ENCODE measurements at regions not wholly inside any gene's neighbourhood (a gene's known extent, or its start where the extent isn't known, plus 50 kb on each side); places are given as distances from the start of the nearest gene placed in this dataset.
A peak's percentile ranks its signal among the peaks of the same experiment; 100 is the strongest.
"Not testable (repeated sequence)": the region's sequence is repeated elsewhere in the genome, so short reads cannot be mapped to it uniquely, and the experiment has no call there.

GRCh38 chr3:146757759-146758158 lies 152.6 kb upstream of the PLSCR5 start:
- DNase-seq (ENCODE audit: low read depth), result no peak

GRCh38 chr3:146750196-146750595 lies 145.1 kb upstream of the PLSCR5 start:
- DNase-seq (ENCODE audit: low read depth), result peak; percentile 38

GRCh38 chr3:146747928-146748327 lies 142.8 kb upstream of the PLSCR5 start:
- peak; percentile 42 for DNase-seq (ENCODE audit: low read depth)

GRCh38 chr3:146747051-146747450 lies 141.9 kb upstream of the PLSCR5 start:
- no peak for DNase-seq (ENCODE audit: low read depth)

- peak; percentile 12 for DNase-seq (ENCODE audit: low read depth)
Measured at GRCh38 chr3:146746190-146746589, 141.0 kb upstream of the PLSCR5 start.

GRCh38 chr3:146739203-146739671 lies 134.1 kb upstream of the PLSCR5 start:
- DNase-seq (ENCODE audit: low read depth), result no peak

GRCh38 chr3:146732325-146732724 lies 127.2 kb upstream of the PLSCR5 start:
- no peak for DNase-seq (ENCODE audit: low read depth)

GRCh38 chr3:146715170-146715569 lies 110.0 kb upstream of the PLSCR5 start:
- peak; percentile 9 for DNase-seq (ENCODE audit: low read depth)

- DNase-seq (ENCODE audit: low read depth), result no peak
Measured at GRCh38 chr3:146712806-146713205, 107.7 kb upstream of the PLSCR5 start.

GRCh38 chr3:146709969-146710368 lies 104.8 kb upstream of the PLSCR5 start:
- DNase-seq (ENCODE audit: low read depth), result no peak

- DNase-seq (ENCODE audit: low read depth), result no peak
Measured at GRCh38 chr3:146705225-146705624, 100.1 kb upstream of the PLSCR5 start.

GRCh38 chr3:146702237-146702636 lies 97.1 kb upstream of the PLSCR5 start:
- no peak for DNase-seq (ENCODE audit: low read depth)

- DNase-seq (ENCODE audit: low read depth), result no peak
Measured at GRCh38 chr3:146701246-146701645, 96.1 kb upstream of the PLSCR5 start.

- DNase-seq (ENCODE audit: low read depth), result not testable (repeated sequence)
Measured at GRCh38 chr3:146700025-146700424, 94.9 kb upstream of the PLSCR5 start.

GRCh38 chr3:146692254-146692653 lies 87.1 kb upstream of the PLSCR5 start:
- DNase-seq (ENCODE audit: low read depth), result no peak

GRCh38 chr3:146685050-146685814 lies 80.1 kb upstream of the PLSCR5 start:
- DNase-seq (ENCODE audit: low read depth), result no peak

- DNase-seq (ENCODE audit: low read depth), result no peak
Measured at GRCh38 chr3:146682171-146682570, 77.0 kb upstream of the PLSCR5 start.

- DNase-seq (ENCODE audit: low read depth), result no peak
Measured at GRCh38 chr3:146680617-146681016, 75.5 kb upstream of the PLSCR5 start.

- DNase-seq (ENCODE audit: low read depth), result no peak
Measured at GRCh38 chr3:146679995-146680394, 74.8 kb upstream of the PLSCR5 start.

- DNase-seq (ENCODE audit: low read depth), result no peak
Measured at GRCh38 chr3:146679191-146679590, 74.0 kb upstream of the PLSCR5 start.

- DNase-seq (ENCODE audit: low read depth), result no peak
Measured at GRCh38 chr3:146672941-146673340, 67.8 kb upstream of the PLSCR5 start.

GRCh38 chr3:146664403-146664802 lies 59.3 kb upstream of the PLSCR5 start:
- no peak for DNase-seq (ENCODE audit: low read depth)

- DNase-seq (ENCODE audit: low read depth), result no peak
Measured at GRCh38 chr3:146658841-146659240, 53.7 kb upstream of the PLSCR5 start.

- DNase-seq (ENCODE audit: low read depth), result no peak
Measured at GRCh38 chr3:146655333-146655996, 50.3 kb upstream of the PLSCR5 start.

All from GM04503 (cell line).